PC-3 (cell line): ENCODE measurements at regions not wholly inside any gene's neighbourhood (a gene's known extent, or its start where the extent isn't known, plus 50 kb on each side); places are given as distances from the start of the nearest gene placed in this dataset.

ENCODE experiments used
- ATAC-seq: fragments of 200-7000 bp; cut with Tn5 transposase; 2 replicates; pipeline ENCODE4 v1.9.1; 2020; ENCODE audit warnings: mild to moderate bottlenecking, moderate library complexity
- BruUV-seq: library from RNA; stranded (reverse); fragments of 400-500 nt; replicated peaks from 2 replicates; lab custom pipeline; 2021; lab: Mats Ljungman, UMichigan
- CTCF ChIA-PET: fragments of 300-600 bp; sonication (Branson Sonifier 250); formaldehyde crosslinking; loops from one replicate; lab custom pipeline; 2022; ENCODE audit warnings: antibody characterized with exemption; lab: Charles Lee
- POLR2A ChIA-PET: fragments of 300-600 bp; sonication (Branson Sonifier 250); formaldehyde crosslinking; loops from one replicate; lab custom pipeline; 2022; ENCODE audit warnings: antibody characterized with exemption; ENCODE audit not compliant: unreplicated experiment; lab: Charles Lee
- DNase-seq: peaks from one replicate; pipeline ENCODE4 v3.0.0-alpha.2; 2015
- H2AFZ ChIP-seq: fragments of 300-600 bp; sonication (generic); 2 replicates; pipeline ENCODE4 v1.6.0; 2016; ENCODE audit warnings: antibody characterized with exemption, low read length
- H3F3A ChIP-seq: fragments of 300-600 bp; sonication (generic); one replicate; pipeline ENCODE4 v1.6.0; 2017; ENCODE audit warnings: antibody characterized with exemption, low read length, control low read depth, mild to moderate bottlenecking; ENCODE audit not compliant: unreplicated experiment
- H3K27ac ChIP-seq: fragments of 300-600 bp; sonication (generic); 2 replicates; pipeline ENCODE4 v1.5.1; 2016; ENCODE audit warnings: mild to moderate bottlenecking, low read length
- H3K27me3 ChIP-seq: fragments of 300-600 bp; sonication (generic); 2 replicates; pipeline ENCODE4 v1.6.1; 2016; ENCODE audit warnings: low read length, mixed read lengths
- H3K36me3 ChIP-seq: fragments of 300-600 bp; sonication (generic); 2 replicates; pipeline ENCODE4 v1.6.1; 2016; ENCODE audit warnings: low read depth, mixed run types, low read length, mixed read lengths
- H3K4me1 ChIP-seq: fragments of 300-600 bp; sonication (generic); 2 replicates; pipeline ENCODE4 v1.5.1; 2016; ENCODE audit warnings: low read length; ENCODE audit not compliant: insufficient read depth
- H3K4me2 ChIP-seq: fragments of 300-600 bp; sonication (generic); 2 replicates; pipeline ENCODE4 v1.6.0; 2016; ENCODE audit warnings: low read length
- H3K4me3 ChIP-seq: fragments of 300-600 bp; sonication (generic); 2 replicates; pipeline ENCODE4 v1.5.1; 2016; ENCODE audit warnings: mild to moderate bottlenecking, low read length, mixed read lengths
- H3K79me2 ChIP-seq: fragments of 300-600 bp; sonication (generic); 2 replicates; pipeline ENCODE4 v1.6.1; 2017; ENCODE audit warnings: low read length, mixed read lengths
- H3K9ac ChIP-seq: fragments of 300-600 bp; sonication (generic); 2 replicates; pipeline ENCODE4 v1.6.0; 2016; ENCODE audit warnings: mild to moderate bottlenecking, low read length
- H3K9me2 ChIP-seq: fragments of 300-600 bp; sonication (generic); replicated peaks from 2 replicates; pipeline ENCODE4 v1.6.1; 2016; ENCODE audit warnings: mixed run types, low read length, mixed read lengths
- H3K9me3 ChIP-seq: fragments of 300-600 bp; sonication (generic); 2 replicates; pipeline ENCODE4 v1.6.1; 2016; ENCODE audit warnings: low read length, mixed read lengths
- H4K20me1 ChIP-seq: fragments of 300-600 bp; sonication (generic); 2 replicates; pipeline ENCODE4 v1.6.1; 2016; ENCODE audit warnings: low read length, mixed read lengths
- CTCF ChIP-seq: fragments of 300-600 bp; sonication (generic); conservative IDR thresholded peaks from 2 replicates; pipeline ENCODE4 v1.5.1; 2017; ENCODE audit warnings: antibody characterized with exemption, low read depth, mild to moderate bottlenecking, low read length
- EZH2 ChIP-seq: fragments of 300-600 bp; sonication (generic); IDR thresholded peaks from one replicate; pipeline ENCODE4 v1.6.1; 2017; ENCODE audit warnings: antibody characterized with exemption, mild to moderate bottlenecking, low read length; ENCODE audit not compliant: unreplicated experiment
- EZH2phosphoT487 ChIP-seq: fragments of 300-600 bp; sonication (generic); IDR thresholded peaks from 2 replicates; pipeline ENCODE4 v1.6.1; 2018; ENCODE audit warnings: mild to moderate bottlenecking, antibody characterized with exemption, low read length, borderline replicate concordance
- intact Hi-C: fragments of 100-400 bp; cut with micrococcal nuclease; formaldehyde crosslinking; loops from 2 replicates; pipeline ENCODE4 v1.9.0; 2023

GRCh38 chr10:9091530-9092093 is 1037.1 kb downstream of the GATA3 start:
- Histone ChIP-seq H3K9me3 (no peaks in the 10 kb centered on the region), H3K79me2 (no peaks in the 10 kb centered on the region), H3K4me1 (no peaks in the 10 kb centered on the region), H2AFZ (no peak overlapping the region), H3K27ac (no peak overlapping the region), H3K4me3 (no peak overlapping the region), H4K20me1 (no peaks in the 10 kb centered on the region), H3F3A (no peaks in the 10 kb centered on the region), H3K9me2 (no peaks in the 10 kb centered on the region), H3K36me3 (no peaks in the 10 kb centered on the region), H3K4me2 (no peak overlapping the region), H3K9ac (no peak overlapping the region), H3K27me3 (peaks cover 61% of the 10 kb centered on the region; the same call in 1 of the 2 replicates)
- CTCF ChIA-PET = no interaction called here
- intact Hi-C loops = no loop called here
- no TSS peak for BruUV-seq
- POLR2A ChIA-PET = no interaction called here
- DNase-seq (no peak), ATAC-seq (no peak)
- TF ChIP-seq EZH2phosphoT487 (no peak), EZH2 (no peak), CTCF (no peak)

- H3K27me3 ChIP-seq = peaks cover 51% of the 10 kb centered on the region
- H2AFZ ChIP-seq = no peak overlapping the region
- H3K4me3 ChIP-seq = no peak overlapping the region
- intact Hi-C loops = no loop called here
- no peak overlapping the region for H3K27ac ChIP-seq
- no peaks in the 10 kb centered on the region for H3K79me2 ChIP-seq
- H4K20me1 ChIP-seq = no peaks in the 10 kb centered on the region
- POLR2A ChIA-PET = no interaction called here
- H3K4me2 ChIP-seq = no peak overlapping the region
- no peaks in the 10 kb centered on the region for H3K36me3 ChIP-seq
- no peak for ATAC-seq
- no peak overlapping the region for H3K9ac ChIP-seq
- TF ChIP-seq CTCF (no peak), EZH2phosphoT487 (no peak), EZH2 (no peak)
- no peaks in the 10 kb centered on the region for H3K9me2 ChIP-seq
- H3K4me1 ChIP-seq = no peaks in the 10 kb centered on the region
- CTCF ChIA-PET = no interaction called here
- H3K9me3 ChIP-seq = no peaks in the 10 kb centered on the region
- no peaks in the 10 kb centered on the region for H3F3A ChIP-seq
- DNase-seq = no peak
- BruUV-seq = no TSS peak
These were observed 1041.8 kb downstream of the GATA3 start for GRCh38 chr10:9096288-9096687.

GRCh38 chr10:9097206-9097990 is 1042.9 kb downstream of the GATA3 start:
- H2AFZ ChIP-seq = no peak overlapping the region
- no peak for ATAC-seq
- H3K9ac ChIP-seq = no peak overlapping the region
- H4K20me1 ChIP-seq = no peaks in the 10 kb centered on the region
- no peaks in the 10 kb centered on the region for H3K9me2 ChIP-seq
- CTCF ChIA-PET = no interaction called here
- H3K4me3 ChIP-seq = no peak overlapping the region
- H3K27me3 ChIP-seq = peaks cover 54% of the 10 kb centered on the region
- no peaks in the 10 kb centered on the region for H3F3A ChIP-seq
- no peaks in the 10 kb centered on the region for H3K4me1 ChIP-seq
- no peaks in the 10 kb centered on the region for H3K9me3 ChIP-seq
- intact Hi-C loops = no loop called here
- POLR2A ChIA-PET = no interaction called here
- no peak overlapping the region for H3K27ac ChIP-seq
- H3K4me2 ChIP-seq = no peak overlapping the region
- no peak for DNase-seq
- BruUV-seq = no TSS peak
- H3K79me2 ChIP-seq = no peaks in the 10 kb centered on the region
- TF ChIP-seq EZH2 (no peak), EZH2phosphoT487 (no peak), CTCF (no peak)
- no peaks in the 10 kb centered on the region for H3K36me3 ChIP-seq
